H1 (cell line): ENCODE measurements at regions not wholly inside any gene's neighbourhood (a gene's known extent, or its start where the extent isn't known, plus 50 kb on each side); places are given as distances from the start of the nearest gene placed in this dataset.

Experiments used
- CTCF ChIA-PET: fragments of 300-600 bp; sonication (Branson Sonifier 250); formaldehyde crosslinking; loops from one replicate; lab custom pipeline; 2021; ENCODE audit not compliant: partially characterized antibody; lab: Charles Lee
- POLR2A ChIA-PET: fragments of 300-600 bp; sonication (Branson Sonifier 250); formaldehyde crosslinking; loops from one replicate; lab custom pipeline; 2021; ENCODE audit warnings: inconsistent platforms; ENCODE audit not compliant: partially characterized antibody; lab: Charles Lee
- DNase-seq, 2 experiments: peaks; one replicate each; pipeline versions ENCODE4 v3.0.0 to v3.0.0-alpha.2; 2010 to 2022; ENCODE audit warnings: low spot score in 2 of 2, low read depth in 1 of 2, mixed read lengths in 1 of 2
- FAIRE-seq: peaks from 2 replicates; lab custom pipeline; 2011; peaks lifted over from hg19 to GRCh38; lab: Jason Lieb, UNC
- H2AFZ ChIP-seq: 2 replicates; pipeline ENCODE4 v1.8.1; 2012; ENCODE audit warnings: low read length, inconsistent platforms
- H2AK5ac ChIP-seq: 2 replicates; pipeline ENCODE4 v1.6.1; 2013; ENCODE audit warnings: low read depth, low read length
- H2BK120ac ChIP-seq: replicated peaks from 2 replicates; pipeline ENCODE3; 2013; ENCODE audit warnings: low read depth, low read length, inconsistent platforms
- H2BK12ac ChIP-seq: 2 replicates; pipeline ENCODE4 v1.6.1; 2013; ENCODE audit warnings: low read depth, low read length
- H2BK15ac ChIP-seq: 2 replicates; pipeline ENCODE4 v1.6.1; 2013; ENCODE audit warnings: low read length
- H2BK20ac ChIP-seq: 2 replicates; pipeline ENCODE4 v1.6.1; 2013; ENCODE audit warnings: low read length
- H2BK5ac ChIP-seq: 2 replicates; pipeline ENCODE4 v1.6.1; 2013; ENCODE audit warnings: low read depth, low read length
- H3K14ac ChIP-seq: 2 replicates; pipeline ENCODE4 v1.6.1; 2013; ENCODE audit warnings: inconsistent platforms; ENCODE audit not compliant: insufficient read length
- H3K18ac ChIP-seq: 2 replicates; pipeline ENCODE4 v1.6.1; 2013; ENCODE audit warnings: low read length; ENCODE audit errors: extremely low read depth
- H3K23ac ChIP-seq: 2 replicates; pipeline ENCODE4 v1.6.1; 2013; ENCODE audit warnings: inconsistent platforms; ENCODE audit not compliant: insufficient read length
- H3K23me2 ChIP-seq: 2 replicates; pipeline ENCODE4 v1.6.1; 2013; ENCODE audit warnings: low read depth, low read length
- H3K27ac ChIP-seq: 2 replicates; pipeline ENCODE4 v1.6.1; 2011; ENCODE audit warnings: low read depth, low read length, inconsistent platforms
- H3K27me3 ChIP-seq, 4 experiments: replicated peaks in 1 of 4; 1 replicate in 1 of 4; 2 replicates in 3 of 4; pipeline versions ENCODE4 v1.6.1 to v1.8.1; 2011 to 2013; ENCODE audit warnings: low read length in 3 of 4, mild to moderate bottlenecking in 3 of 4, inconsistent platforms in 2 of 4, mixed read lengths in 2 of 4, moderate library complexity in 1 of 4; ENCODE audit not compliant: control insufficient read depth in 3 of 4, insufficient read depth in 3 of 4; ENCODE audit errors: extremely low read depth in 1 of 4
- H3K36me3 ChIP-seq, 4 experiments: 2 replicates each; pipeline versions ENCODE4 v1.6.1 to v1.8.1; 2011 to 2013; ENCODE audit warnings: mild to moderate bottlenecking in 4 of 4, low read length in 3 of 4, moderate library complexity in 2 of 4, control low read depth in 1 of 4, inconsistent platforms in 1 of 4; ENCODE audit not compliant: insufficient read depth in 4 of 4, control insufficient read depth in 2 of 4
- H3K4ac ChIP-seq: replicated peaks from 2 replicates; pipeline ENCODE3; 2013; ENCODE audit warnings: low read length, low read depth, mixed read lengths, inconsistent platforms; ENCODE audit not compliant: insufficient read length
- H3K4me1 ChIP-seq, 4 experiments: replicated peaks in 1 of 4; 1 replicate in 1 of 4; 2 replicates in 3 of 4; pipeline versions ENCODE4 v1.6.1 to v1.8.1; 2011 to 2013; ENCODE audit warnings: low read length in 3 of 4, inconsistent platforms in 2 of 4, mixed read lengths in 1 of 4; ENCODE audit not compliant: insufficient read depth in 4 of 4, control insufficient read depth in 3 of 4
- H3K4me2 ChIP-seq, 2 experiments: 2 replicates each; pipeline versions ENCODE4 v1.6.1 to v1.8.1; 2011 to 2013; ENCODE audit warnings: low read depth in 2 of 2, low read length in 2 of 2, control low read depth in 1 of 2, inconsistent platforms in 1 of 2, mild to moderate bottlenecking in 1 of 2; ENCODE audit not compliant: insufficient read depth in 1 of 2
- H3K4me3 ChIP-seq, 4 experiments: fragments of 200-600, 300-600 bp in 1 of 4; sonication (generic), shearing (Covaris generic), sonication (Bioruptor Twin) in 1 of 4; 2 replicates each; pipeline versions ENCODE4 v1.5.1 to v1.8.1; 2011 to 2016; ENCODE audit warnings: low read length in 4 of 4, low read depth in 3 of 4, control low read depth in 2 of 4, inconsistent platforms in 2 of 4, mild to moderate bottlenecking in 2 of 4, mixed read lengths in 1 of 4, moderate library complexity in 1 of 4; ENCODE audit not compliant: insufficient read depth in 2 of 4; ENCODE audit errors: extremely low read depth in 1 of 4
- H3K56ac ChIP-seq: replicated peaks from 2 replicates; pipeline ENCODE3; 2013; ENCODE audit warnings: low read depth, mild to moderate bottlenecking, mixed read lengths, low read length, inconsistent platforms; ENCODE audit not compliant: insufficient read length
- H3K79me1 ChIP-seq: 2 replicates; pipeline ENCODE4 v1.6.1; 2013; ENCODE audit warnings: low read depth, low read length, control low read depth
- H3K79me2 ChIP-seq, 2 experiments: 2 replicates each; pipeline versions ENCODE4 v1.6.1 to v1.8.1; 2012 to 2013; ENCODE audit warnings: low read length in 2 of 2, mild to moderate bottlenecking in 2 of 2, inconsistent platforms in 1 of 2; ENCODE audit not compliant: insufficient read depth in 2 of 2, control insufficient read depth in 1 of 2
- H3K9ac ChIP-seq, 4 experiments: replicated peaks in 1 of 4; 1 replicate in 1 of 4; 2 replicates in 3 of 4; pipeline versions ENCODE4 v1.6.1 to v1.8.1; 2011 to 2013; ENCODE audit warnings: low read depth in 3 of 4, low read length in 3 of 4, control low read depth in 2 of 4, mild to moderate bottlenecking in 2 of 4, moderate library complexity in 2 of 4, inconsistent platforms in 1 of 4; ENCODE audit errors: extremely low read depth in 1 of 4
- H3K9me3 ChIP-seq, 2 experiments: 2 replicates each; pipeline versions ENCODE4 v1.6.1 to v1.8.1; 2012 to 2013; ENCODE audit warnings: mild to moderate bottlenecking in 2 of 2, moderate library complexity in 2 of 2, control low read depth in 1 of 2, inconsistent platforms in 1 of 2, low read depth in 1 of 2, low read length in 1 of 2, mixed read lengths in 1 of 2; ENCODE audit not compliant: insufficient read depth in 2 of 2
- H4K20me1 ChIP-seq, 2 experiments: replicated peaks in 1 of 2; 2 replicates each; pipeline versions ENCODE3 to v1.8.1; 2011 to 2013; ENCODE audit warnings: inconsistent platforms in 2 of 2, low read length in 2 of 2, mild to moderate bottlenecking in 1 of 2; ENCODE audit not compliant: insufficient read depth in 2 of 2, control insufficient read depth in 1 of 2
- H4K5ac ChIP-seq: 2 replicates; pipeline ENCODE4 v1.6.1; 2013; ENCODE audit warnings: low read length, low read depth, mixed read lengths, inconsistent platforms; ENCODE audit not compliant: insufficient read length
- H4K8ac ChIP-seq: 2 replicates; pipeline ENCODE4 v1.8.0; 2013; ENCODE audit warnings: mild to moderate bottlenecking, moderate library complexity, low read length, inconsistent platforms; ENCODE audit not compliant: insufficient read depth; ENCODE audit errors: extremely low read depth
- H4K91ac ChIP-seq: replicated peaks from 2 replicates; pipeline ENCODE3; 2013; ENCODE audit warnings: low read length, mixed read lengths, inconsistent platforms; ENCODE audit not compliant: insufficient read length
- BCL11A ChIP-seq, 2 experiments: IDR thresholded peaks; one replicate each; pipeline ENCODE4 v1.6.1; 2011; ENCODE audit warnings: low read depth in 2 of 2, low read length in 2 of 2, mild to moderate bottlenecking in 2 of 2
- BRCA1 ChIP-seq: IDR thresholded peaks from 2 replicates; pipeline ENCODE4 v1.6.1; 2012; ENCODE audit warnings: low read depth, low read length, improper control_type of control experiment
- CHD2 ChIP-seq: IDR thresholded peaks from 2 replicates; pipeline ENCODE4 v1.6.1; 2012; ENCODE audit warnings: low read length, improper control_type of control experiment
- E2F6 ChIP-seq: IDR thresholded peaks from 2 replicates; pipeline ENCODE4 v1.6.1; 2012; ENCODE audit warnings: inconsistent platforms
- EP300 ChIP-seq, 2 experiments: IDR thresholded peaks; 1 replicate in 1 of 2; 2 replicates in 1 of 2; pipeline ENCODE4 v1.6.1; 2011 to 2012; ENCODE audit warnings: low read depth in 2 of 2, low read length in 2 of 2, mild to moderate bottlenecking in 2 of 2, borderline replicate concordance in 1 of 2, inconsistent platforms in 1 of 2, moderate library complexity in 1 of 2
- GTF2F1 ChIP-seq: IDR thresholded peaks from 2 replicates; pipeline ENCODE4 v1.6.1; 2012; ENCODE audit warnings: low read depth, low read length, improper control_type of control experiment, borderline replicate concordance
- KDM1A ChIP-seq: fragments of 200-600, 300-600 bp; sonication (generic); IDR thresholded peaks from 2 replicates; pipeline ENCODE4 v1.7.1; 2016; ENCODE audit warnings: mild to moderate bottlenecking, low read length, borderline replicate concordance
- POLR2A ChIP-seq, 2 experiments: IDR thresholded peaks; 1 replicate in 1 of 2; 2 replicates in 1 of 2; pipeline ENCODE4 v1.6.1; 2011; ENCODE audit warnings: low read depth in 2 of 2, low read length in 2 of 2, mild to moderate bottlenecking in 2 of 2; ENCODE audit errors: control extremely low read depth in 1 of 2
- POLR2AphosphoS5 ChIP-seq: IDR thresholded peaks from 2 replicates; pipeline ENCODE4 v1.6.1; 2011; ENCODE audit warnings: low read depth, low read length
- RFX5 ChIP-seq: IDR thresholded peaks from 2 replicates; pipeline ENCODE4 v1.6.1; 2011; ENCODE audit warnings: low read depth, low read length, improper control_type of control experiment, borderline replicate concordance
- SAP30 ChIP-seq: fragments of 300-600 bp; sonication (generic); IDR thresholded peaks from 2 replicates; pipeline ENCODE4 v1.7.1; 2012; ENCODE audit warnings: low read length, moderate library complexity, mild to moderate bottlenecking, inconsistent platforms; ENCODE audit not compliant: insufficient read depth, insufficient replicate concordance
- SRF ChIP-seq: IDR thresholded peaks from 2 replicates; pipeline ENCODE4 v1.6.1; 2011; ENCODE audit warnings: mild to moderate bottlenecking, low read depth, low read length, moderate library complexity
- TBP ChIP-seq: IDR thresholded peaks from 2 replicates; pipeline ENCODE4 v1.6.1; 2011; ENCODE audit warnings: low read depth, low read length, improper control_type of control experiment
- WGBS, 2 experiments: shearing (Covaris generic) in 1 of 2; methylation state at CpG; one replicate each; pipeline versions ENCODE4 v1.1.6 to v1.1.7; 2013 to 2015; ENCODE audit warnings: low lambda C conversion rate in 2 of 2, mixed read lengths in 2 of 2, inconsistent platforms in 1 of 2, low coverage in 1 of 2, missing lambda C conversion rate in 1 of 2; ENCODE audit not compliant: insufficient replicate concordance in 2 of 2, insufficient coverage in 1 of 2, insufficient read length in 1 of 2; ENCODE audit errors: extremely low coverage in 1 of 2, missing lambda C conversion rate in 1 of 2; 5-methylcytosine and 5-hydroxymethylcytosine counted together

- H4K5ac ChIP-seq, result no peak overlapping the region
- no peak overlapping the region for H4K8ac ChIP-seq
- no peaks in the 10 kb centered on the region for H3K9me3 ChIP-seq
- no peak overlapping the region for H3K18ac ChIP-seq
- H2AFZ ChIP-seq, result no peak overlapping the region
- H4K91ac ChIP-seq, result no peak overlapping the region
- H2BK12ac ChIP-seq, result no peak overlapping the region
- H3K36me3 ChIP-seq, result no peaks in the 10 kb centered on the region
- no peaks in the 10 kb centered on the region for H3K79me2 ChIP-seq
- H3K4me1 ChIP-seq, result peaks cover 0 to 3% (median 0%) of the 10 kb centered on the region in 4 experiments; a peak in 1 of 7 replicates
- H3K4ac ChIP-seq, result no peak overlapping the region
- no peak overlapping the region for H2BK5ac ChIP-seq
- TF ChIP-seq GTF2F1 (no peak), RFX5 (no peak), TBP (no peak), CHD2 (no peak), POLR2AphosphoS5 (no peak), SRF (no peak), BRCA1 (no peak), E2F6 (no peak), POLR2A (IDR thresholded peaks at IDR 0.05; ENCODE audit: control extremely low read depth in 1 of 2, low read depth in 2 of 2, low read length in 2 of 2) (no peak), KDM1A (no peak), BCL11A (IDR thresholded peaks at IDR 0.05; ENCODE audit: low read depth in 2 of 2, low read length in 2 of 2) (no peak), EP300 (IDR thresholded peaks at IDR 0.05; ENCODE audit: borderline replicate concordance in 1 of 2, low read depth in 2 of 2, low read length in 2 of 2) (no peak), SAP30 (no peak)
- TF ChIP-seq, all 59 proteins: peak for 0
- H3K14ac ChIP-seq, result no peak overlapping the region
- H3K23ac ChIP-seq, result no peak overlapping the region
- no peaks in the 10 kb centered on the region for H3K79me1 ChIP-seq
- H2BK20ac ChIP-seq, result no peak overlapping the region
- H3K4me2 ChIP-seq, result no peak overlapping the region
- H2AK5ac ChIP-seq, result no peak overlapping the region
- POLR2A ChIA-PET, result no interaction called here
- WGBS, 2 experiments, result 80% methylated on average over 4 of the region's 4 CpGs; no CpG with 5 or more reads in 1 of the 2 experiments
- no peak overlapping the region for H3K9ac ChIP-seq
- no peak overlapping the region for H3K27ac ChIP-seq
- no peaks in the 10 kb centered on the region for H4K20me1 ChIP-seq
- no peaks in the 10 kb centered on the region for H3K23me2 ChIP-seq
- no peak overlapping the region for H3K4me3 ChIP-seq
- no peak overlapping the region for H2BK15ac ChIP-seq
- H3K56ac ChIP-seq, result no peak overlapping the region
- DNase-seq (no peak), FAIRE-seq (peak; percentile 28)
- H3K27me3 ChIP-seq, result no peaks in the 10 kb centered on the region
- CTCF ChIA-PET, result no interaction called here
- no peak overlapping the region for H2BK120ac ChIP-seq
Measured at GRCh38 chr3:63753567-63753966, 65.5 kb upstream of the C3orf49 start.
